ENCODE measurements at regions not wholly inside any gene's neighbourhood (a gene's known extent, or its start where the extent isn't known, plus 50 kb on each side); places are given as distances from the start of the nearest gene placed in this dataset.

DNA sequence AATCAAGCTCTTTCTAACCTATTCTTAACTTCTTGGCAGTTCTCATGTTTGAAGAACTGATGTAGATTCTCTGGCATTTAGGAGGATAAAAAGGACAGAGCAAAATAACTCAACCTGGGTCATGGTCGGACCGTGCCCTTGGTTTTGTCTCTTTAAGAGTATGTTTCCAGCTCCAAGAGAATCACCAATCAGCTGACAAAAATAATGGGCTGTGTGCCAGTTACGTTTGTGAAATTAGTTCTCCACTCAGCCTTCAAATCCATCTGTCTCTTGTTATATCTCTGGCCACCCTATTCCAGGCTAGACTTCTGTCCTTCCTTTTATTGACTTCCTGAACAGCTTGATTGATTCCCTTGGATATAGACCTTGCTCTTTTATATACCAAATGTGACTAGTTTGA lies 225.7 kb downstream of the EPHA4 start:
- DNase-seq, result no peak

DNA sequence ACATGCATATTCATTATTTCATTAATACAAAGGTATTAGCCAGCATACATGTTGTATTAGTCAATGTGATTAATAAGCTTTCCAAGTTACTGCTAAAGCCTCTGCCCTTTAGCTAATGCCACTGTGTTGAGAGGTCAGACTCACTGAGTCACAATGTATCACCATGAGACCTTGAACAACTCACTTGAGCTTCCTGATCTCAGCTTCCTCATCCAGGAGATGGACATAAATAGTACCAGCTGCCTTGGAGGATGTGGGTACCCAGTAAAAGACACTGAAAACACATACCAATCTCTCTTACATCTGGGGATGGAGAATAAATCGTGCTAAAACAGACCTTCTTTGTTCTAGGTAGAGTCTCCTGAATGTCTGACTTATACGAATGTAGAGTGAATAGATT lies 224.6 kb downstream of the EPHA4 start:
- DNase-seq, result no peak

DNA sequence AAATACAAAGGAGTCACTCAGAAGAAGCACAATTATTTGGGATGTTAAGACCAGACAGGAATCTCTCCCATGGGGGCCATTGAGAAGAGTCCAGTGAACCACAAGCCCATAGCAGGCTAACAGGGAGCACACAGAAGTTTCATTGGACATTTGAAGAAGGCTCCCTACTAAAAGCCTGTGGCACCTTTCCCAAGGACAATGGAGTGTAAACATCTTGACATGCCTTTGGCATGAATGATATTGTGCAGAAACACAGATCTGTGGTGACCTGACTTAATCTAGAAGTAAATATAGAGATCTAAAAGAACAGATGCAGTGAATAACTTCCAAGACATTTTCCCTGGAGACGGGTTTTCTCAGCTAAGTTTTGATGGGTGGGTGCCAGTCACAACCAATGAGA lies 221.5 kb downstream of the EPHA4 start:
- no peak for DNase-seq

DNA sequence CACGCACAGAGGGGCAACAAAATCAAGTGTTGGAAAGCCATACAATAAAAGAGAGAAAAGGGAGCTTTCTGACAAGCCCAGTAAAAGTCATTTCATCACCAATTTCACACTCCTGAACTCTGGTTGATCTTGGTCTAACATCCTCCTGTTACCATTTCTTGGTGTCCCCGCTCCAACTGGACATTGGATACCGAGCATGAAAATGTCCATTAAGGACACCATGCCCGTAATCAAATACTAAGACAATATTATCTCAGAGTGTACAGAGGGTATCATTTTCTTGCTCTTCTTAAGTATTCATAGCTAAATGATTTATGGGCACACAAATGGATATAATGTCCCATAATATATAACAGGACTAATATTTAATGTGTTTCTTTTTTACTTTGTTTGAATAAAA lies 218.9 kb downstream of the EPHA4 start:
- no peak for DNase-seq

DNA sequence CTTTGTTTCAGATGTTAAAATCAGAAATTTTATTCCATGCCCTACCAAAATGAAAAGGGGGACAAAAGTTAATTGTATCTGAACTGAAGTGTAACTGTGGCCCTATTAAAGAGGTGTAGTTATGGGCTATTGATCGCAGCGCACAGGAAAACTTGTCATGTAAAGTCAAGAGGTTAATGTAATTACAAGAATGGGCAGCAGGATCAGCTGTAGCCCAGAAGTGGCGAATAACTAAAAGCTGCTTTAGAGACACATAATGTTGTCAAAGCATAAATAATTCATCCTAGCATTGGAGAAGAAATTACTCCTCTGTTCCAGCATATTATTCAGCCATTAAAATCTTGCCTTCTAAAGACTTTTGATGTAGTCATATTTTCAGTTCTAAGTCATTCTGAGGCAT lies 211.8 kb downstream of the EPHA4 start:
- DNase-seq, result no peak

DNA sequence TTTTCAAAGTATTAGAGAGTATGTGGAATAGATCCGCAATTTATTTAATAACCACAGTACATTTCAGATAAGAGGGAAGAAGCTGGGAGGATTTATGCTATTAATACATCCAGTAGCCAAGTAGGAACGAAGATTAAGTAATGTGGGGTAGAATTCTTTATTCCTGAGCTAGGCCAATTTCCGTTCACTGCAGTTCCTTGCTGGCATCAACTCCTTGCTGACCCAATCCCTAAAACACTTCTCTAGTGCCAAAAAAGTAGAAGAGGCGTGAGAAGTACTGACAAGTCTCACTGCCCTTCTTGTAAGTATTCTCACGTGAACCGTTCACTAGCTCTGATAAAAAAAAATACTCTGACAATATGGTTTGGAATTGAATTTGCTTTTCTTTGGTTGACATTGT lies 211.4 kb downstream of the EPHA4 start:
- no peak for DNase-seq

DNA sequence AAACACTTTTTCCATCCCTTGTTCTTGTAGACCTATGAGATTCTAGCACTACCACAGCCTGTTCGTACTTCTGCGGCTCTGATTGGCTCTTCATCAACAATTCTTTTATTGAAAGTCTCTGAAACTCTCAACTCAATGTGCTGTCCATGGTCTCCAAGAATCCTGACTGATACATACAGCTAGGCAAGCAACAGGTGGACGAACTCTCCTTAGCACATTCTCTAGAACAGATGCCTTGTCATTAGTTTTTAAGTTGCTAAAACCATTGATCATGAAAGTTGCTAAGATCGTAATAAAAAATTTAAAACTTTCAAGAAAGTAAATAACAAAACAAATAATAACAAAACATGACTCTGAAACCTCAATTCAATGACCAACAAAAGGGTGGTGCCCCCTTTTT lies 210.5 kb downstream of the EPHA4 start:
- no peak for DNase-seq

DNA sequence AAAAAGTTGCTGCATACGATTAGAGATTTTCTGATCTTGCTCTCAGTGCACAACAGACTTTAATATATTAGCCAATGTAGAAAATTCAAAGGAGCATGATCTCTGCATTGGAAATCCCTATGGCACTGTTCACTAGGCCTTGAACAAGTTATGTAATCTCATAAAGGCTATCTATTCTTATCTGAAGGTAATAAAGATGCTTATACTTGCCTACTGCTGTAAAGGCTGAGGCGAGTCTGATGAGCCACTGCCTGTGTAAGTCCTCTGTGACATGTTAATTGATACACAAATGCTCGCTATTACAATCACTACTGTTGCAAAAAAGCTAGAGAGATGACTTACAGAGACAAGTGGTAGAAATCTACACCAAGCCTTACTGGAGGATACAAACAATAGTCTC lies 207.4 kb downstream of the EPHA4 start:
- no peak for DNase-seq
